Stimulated activated CD4-positive, alpha-beta T cell treated with anti-CD3 and anti-CD28 coated beads, Interleukin-15, amount 100 ng/mL, for 24 hours (primary cell): ENCODE measurements at regions not wholly inside any gene's neighbourhood (a gene's known extent, or its start where the extent isn't known, plus 50 kb on each side); places are given as distances from the start of the nearest gene placed in this dataset.

ENCODE experiments used
- DNase-seq: peaks from one replicate; pipeline ENCODE4 v3.0.0-alpha.2; 2020

DNA sequence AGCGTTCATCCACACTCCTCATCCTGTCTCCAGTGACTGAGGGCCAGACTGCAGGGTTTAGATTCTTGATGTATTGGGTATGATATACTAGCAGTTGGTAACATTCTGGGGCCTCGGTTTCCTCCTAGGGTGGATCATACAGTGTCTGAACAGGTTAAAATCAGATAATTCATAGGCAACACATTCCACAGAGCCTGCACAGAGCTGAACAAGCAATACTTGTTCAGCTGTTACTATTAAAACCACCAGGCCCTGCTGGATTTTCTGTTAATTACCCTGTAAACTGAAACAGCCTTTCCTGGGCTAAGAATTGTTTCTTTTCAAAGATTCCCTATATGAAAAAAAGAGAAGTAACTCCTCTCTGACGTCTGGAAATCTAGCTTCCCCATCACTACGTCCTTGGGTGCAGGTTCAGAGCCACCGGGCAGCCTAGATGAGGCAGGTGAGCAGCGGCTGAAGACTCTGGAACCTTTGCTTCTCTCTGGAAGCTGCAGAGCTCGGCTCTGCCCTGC lies 1313.5 kb upstream of the WWC1 start:
- no peak for DNase-seq

DNA sequence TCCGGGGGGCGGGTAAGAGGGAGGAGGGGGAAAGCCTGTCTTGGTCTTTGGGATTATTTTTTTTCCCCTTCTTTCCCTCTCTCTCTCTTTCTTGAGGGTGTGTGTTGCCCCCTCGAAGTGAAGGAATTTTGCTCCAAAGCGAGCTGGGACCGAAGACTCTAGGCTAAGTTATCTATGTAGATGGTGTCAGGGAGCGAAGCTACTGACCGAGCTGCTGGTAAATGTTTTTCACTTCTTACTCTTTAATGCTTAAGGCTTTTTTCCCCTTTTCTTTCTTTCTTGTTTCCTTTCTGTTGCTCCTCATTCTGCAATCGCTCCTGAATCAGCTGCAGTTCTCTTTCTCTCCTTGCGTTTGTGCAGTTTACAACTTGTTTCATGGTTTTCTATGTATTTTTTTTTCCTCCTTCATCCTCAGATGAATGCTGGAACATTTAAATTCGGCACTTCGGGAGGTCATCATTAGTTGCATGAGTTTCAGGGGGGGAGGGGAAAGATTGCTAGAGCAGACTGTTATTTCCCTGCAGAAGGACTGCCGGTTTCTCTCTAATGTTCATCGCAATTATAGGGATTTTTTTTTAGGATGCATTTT lies 1312.0 kb upstream of the WWC1 start:
- no peak for DNase-seq

DNA sequence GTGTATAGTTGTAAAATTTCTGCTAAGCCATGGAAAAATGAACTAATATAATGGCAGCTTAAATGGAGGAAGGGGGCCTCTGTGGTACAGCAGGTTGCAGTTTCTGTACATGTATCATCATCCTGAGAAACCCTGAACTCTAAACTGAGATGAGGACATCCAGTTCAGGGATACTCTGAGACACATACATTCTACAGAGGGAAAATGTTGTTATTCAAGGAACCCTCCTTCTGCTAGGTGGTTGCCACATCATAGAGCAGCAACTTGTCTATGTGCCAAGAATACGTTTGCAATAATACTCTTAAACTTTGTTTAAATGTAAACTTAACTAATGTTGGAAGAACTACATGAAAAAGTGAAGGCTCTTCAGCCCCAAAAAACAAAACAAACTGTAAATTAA lies 1310.8 kb upstream of the WWC1 start:
- DNase-seq = no peak

DNA sequence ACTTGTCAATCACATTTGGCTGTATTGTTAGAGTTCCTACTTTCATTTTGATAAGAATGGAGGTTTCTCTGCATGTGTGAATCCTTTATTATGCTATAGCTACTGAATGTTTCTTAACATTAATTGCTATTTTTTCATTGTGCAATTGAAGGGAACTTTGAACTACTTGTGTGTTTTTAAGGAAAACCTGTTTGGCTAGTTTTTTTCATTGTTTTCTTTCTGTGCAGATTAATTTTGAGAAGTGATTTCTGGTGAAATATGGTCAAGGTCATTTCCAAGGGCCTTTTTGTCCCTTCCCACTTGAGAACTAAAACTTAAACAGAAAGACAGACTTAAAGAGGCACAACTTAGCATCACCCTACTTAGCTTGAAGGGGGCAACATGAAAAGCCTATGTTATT lies 1309.2 kb upstream of the WWC1 start:
- DNase-seq = no peak

DNA sequence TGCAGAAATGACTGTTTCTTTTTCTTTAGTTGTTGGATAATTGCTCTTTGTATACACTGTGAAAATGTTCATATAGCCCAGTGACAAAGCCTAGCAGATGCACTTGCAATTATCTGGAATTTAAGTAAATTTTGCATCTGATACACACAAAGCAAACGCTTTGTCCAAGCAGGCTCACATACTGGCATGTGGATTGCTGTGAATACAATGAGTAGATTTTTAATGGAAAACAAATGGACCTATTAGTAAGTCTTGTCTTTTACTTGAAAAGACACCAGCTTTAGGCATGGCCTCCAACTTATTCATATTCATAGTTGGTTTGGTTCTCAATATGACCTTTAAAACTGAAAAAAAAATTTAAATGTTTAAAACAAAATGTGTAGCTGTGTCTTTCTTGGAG lies 1299.8 kb upstream of the WWC1 start:
- DNase-seq = no peak

DNA sequence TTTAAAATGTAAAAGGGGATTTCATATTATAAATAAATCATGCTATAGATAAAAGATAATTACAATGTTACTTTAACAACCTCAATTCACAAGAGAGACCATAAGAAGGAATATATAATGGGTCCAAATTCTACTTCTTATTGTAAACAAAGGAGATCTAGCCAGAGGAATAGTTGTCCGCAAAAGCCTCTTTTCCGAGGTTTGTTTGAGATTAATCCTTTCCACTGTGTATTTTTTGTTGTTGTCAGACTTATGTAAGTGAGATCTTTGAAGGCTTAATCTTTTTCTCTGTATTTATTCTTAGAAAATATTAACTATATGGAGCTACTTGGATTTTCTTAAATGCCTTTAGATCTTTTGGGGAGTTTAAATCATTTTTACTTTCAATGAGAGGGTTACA lies 1299.3 kb upstream of the WWC1 start:
- no peak for DNase-seq

DNA sequence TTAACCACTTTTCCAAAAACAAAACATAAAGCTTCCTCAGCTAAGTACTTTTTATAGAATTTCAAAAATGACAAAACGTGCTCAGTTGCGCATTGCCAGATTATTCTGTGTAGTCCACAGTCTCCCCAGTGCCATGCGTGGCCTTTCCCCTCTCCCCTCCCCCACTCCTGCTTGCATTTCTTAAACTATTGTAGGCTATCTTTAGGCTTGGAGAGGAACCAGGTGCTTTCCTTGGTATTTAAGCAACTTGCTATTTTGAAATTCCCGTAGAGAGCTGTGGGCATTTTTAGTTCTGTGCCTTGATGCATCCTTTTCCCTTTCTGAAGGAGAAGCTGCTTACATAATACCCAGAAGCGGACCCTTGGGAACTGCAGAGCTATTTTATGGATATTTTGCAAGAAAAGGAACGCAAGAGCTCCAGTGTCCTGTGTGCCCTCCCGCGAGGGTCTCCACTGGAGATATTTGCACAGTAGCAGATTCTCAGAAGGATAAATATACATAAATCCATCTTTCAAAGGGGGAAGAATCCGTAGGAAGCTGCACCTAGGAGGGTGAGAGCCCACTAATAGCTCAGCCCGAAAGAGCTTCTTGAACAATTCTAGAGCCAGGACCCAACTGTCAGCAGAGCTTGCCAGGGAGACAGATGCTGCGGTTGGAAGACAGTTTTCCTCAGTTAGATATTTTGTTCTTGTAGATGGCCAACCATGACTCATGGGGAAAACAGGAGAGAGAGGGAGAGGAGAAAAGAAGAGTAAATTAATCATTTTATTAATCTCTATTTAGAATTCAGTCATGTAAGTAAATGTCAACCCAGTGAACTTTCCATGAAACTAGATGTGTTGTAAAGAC lies 1298.3 kb upstream of the WWC1 start:
- DNase-seq = no peak

DNA sequence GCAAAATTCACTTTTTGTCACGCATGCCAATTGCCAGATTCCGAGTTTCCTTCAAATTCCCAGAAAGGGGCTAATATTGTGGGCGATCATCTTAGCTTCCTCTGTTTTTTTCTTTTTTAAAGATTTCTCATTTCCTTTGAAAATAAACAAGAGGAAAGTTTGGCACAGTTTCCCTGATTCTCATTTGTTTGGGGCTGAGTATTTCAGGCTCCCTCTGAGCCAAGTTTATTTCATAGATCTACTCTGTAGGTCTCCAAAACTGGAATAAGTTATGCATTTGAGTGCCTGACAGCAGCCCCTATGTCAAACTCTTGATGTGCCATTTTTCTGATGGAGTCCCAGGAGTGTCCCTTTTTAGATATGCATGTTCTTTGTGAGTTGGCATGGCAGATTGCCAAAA lies 1297.2 kb upstream of the WWC1 start:
- DNase-seq = no peak

DNA sequence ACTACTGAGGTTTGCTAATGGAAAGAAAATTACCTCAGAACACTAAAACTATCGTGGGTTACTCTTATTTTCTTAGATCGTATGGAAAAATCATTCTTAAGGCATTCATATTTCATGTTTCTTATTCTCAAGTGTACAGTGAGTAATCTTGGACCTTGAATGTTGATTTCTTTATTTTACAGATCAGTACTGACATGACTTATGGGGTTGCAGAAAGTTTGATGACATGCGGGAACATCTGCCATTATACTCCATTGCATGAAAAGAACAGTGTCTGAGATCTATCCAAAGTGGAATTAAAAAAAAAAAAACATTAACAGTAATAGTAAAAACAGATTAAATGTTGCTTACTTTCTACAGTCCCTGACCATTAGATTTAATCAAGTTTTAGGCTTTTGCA lies 1290.2 kb upstream of the WWC1 start:
- no peak for DNase-seq

DNA sequence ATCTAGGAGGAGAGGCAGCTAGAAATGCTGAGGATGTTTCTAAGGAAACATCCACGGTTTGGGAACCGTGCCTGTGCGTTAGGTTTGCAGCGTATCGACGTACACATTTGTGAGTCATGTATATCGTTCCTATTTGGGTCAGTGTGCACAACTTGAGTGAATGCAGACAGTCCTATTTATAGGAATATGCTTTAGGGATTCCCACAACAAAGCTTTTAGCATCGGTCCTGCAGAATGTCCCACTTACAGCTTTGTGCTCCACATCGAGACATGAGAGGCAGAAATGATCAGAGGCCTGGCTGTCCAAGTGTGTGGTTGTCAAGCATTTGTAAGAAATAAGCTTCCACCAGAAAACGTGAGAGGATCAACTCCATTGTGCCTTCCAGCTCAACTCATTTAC lies 1282.7 kb upstream of the WWC1 start:
- no peak for DNase-seq

DNA sequence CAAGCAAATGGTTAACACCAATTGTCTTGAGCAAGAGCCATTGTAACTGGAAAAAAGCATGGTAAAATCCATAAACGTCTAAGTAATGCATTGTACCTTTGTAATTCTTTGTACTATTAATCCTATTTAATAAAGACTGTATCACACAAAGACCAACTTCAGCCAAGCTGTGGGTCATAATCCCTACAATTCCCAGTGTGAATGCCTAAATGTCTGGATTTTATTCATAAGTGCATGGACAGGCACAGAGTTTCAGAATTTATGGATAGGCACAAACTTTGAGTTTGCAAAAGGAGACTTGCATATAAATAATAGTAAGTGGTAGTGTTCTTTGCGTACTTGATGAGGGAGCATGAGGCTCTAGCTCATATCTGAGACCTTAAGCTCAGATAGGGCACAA lies 1280.2 kb upstream of the WWC1 start:
- no peak for DNase-seq

DNA sequence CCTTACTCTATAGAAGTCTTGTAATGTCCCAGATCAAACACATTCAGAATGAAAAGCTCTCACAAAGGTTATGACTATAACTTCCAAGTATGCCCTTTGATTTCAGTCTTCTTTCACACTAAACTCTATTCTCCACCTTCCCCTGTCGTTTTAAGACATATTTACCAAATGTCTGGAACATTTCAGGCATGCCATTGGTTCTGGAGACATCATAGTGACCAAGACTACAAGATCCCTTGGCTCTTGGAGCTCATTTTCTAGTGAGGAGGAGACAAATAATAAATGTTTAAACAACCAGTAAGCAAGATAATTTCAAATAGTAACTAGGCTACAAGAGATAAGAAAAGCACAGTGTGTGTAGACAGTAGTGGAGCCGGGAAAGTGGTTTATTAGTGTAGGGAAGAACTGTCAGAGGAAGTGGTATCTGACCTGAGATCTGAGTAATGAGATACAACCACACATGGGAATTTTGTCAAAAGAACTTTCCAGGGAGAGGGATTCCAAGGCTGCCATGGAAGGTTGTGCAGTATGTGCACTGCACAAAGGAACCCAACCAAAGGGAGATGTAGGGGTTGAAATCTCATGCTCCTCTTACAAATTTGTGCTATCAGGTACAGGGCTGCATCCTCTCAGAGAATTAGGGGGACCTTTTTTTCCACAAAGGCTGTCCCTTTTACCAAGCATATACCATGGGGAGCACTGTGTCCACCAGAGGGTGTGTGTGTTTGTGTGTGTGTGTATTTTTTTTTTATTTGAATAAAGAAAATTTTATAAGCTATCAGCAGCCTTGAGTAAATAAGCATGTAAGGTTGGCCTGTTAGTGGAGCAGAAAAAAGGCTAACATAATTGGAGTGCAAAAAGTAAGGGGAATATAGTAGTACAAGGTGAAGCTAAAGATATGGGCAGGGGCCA lies 1279.1 kb upstream of the WWC1 start:
- DNase-seq = no peak

DNA sequence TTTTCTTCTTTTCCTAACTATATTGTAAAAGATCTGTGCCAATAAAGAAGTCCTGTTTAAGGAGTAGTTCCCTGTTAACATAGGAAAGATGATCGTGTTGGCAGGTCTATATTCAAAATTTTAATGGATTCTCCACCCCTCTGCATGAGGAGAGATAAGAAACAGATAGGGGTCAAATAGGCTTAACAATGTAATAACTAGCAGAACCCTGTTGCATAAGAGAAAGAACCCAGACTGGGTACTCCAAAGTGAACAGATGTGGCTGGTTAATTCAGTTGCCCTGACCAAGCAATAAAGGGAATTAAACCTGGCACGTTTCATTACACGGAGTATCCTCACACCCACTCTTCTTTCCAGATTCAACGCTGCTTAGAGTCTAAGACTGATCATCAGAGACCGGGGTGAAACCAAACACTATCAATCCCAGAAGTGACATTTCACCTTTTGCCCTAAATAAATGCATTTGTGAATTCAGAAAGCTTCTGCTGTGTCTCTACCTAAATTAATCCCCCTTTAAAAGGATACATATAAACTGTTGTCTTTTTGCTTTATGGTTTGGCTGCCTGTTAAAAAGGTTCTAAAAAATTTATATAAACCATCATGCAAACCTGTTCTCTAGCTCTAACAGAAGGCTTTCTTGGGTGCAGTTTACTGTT lies 1276.9 kb upstream of the WWC1 start:
- no peak for DNase-seq

DNA sequence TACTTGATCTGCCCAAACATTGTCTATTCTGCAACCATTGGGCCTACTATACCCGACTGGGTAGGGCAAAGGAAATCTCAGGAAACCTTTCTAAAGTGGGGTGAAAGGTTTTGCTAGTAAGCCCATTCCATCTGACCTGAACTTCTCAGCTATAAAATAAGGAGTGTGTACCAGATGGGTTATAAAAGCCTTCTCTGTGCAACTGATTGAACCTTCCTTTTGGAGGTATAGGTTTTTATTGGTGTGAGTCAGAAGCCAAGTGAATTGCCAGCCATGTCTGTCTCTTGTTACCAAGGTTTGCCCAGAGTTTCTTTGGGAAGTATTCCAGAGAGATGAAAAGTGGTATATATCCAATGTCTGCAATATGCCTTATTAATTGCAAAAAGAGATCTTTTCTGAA lies 1271.0 kb upstream of the WWC1 start:
- no peak for DNase-seq

DNA sequence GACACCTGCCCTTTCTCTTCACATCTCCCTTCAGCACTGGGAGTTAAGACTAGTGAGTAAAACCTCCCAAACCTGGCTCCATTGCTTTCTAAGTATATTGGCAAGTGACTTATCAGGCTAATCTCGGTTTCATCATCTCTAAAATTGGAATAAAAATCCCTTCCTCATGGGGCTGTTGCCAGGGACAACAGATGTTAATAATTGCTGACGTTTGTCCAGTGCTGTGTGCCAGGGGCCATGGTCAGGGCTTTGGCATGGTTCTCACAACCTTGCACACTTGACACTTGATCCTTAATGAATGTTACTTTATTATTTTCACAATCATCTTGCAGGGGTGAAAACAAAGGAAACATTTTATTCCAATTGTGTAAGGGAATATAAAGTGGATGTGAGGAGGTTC lies 1262.0 kb upstream of the WWC1 start:
- DNase-seq = no peak

DNA sequence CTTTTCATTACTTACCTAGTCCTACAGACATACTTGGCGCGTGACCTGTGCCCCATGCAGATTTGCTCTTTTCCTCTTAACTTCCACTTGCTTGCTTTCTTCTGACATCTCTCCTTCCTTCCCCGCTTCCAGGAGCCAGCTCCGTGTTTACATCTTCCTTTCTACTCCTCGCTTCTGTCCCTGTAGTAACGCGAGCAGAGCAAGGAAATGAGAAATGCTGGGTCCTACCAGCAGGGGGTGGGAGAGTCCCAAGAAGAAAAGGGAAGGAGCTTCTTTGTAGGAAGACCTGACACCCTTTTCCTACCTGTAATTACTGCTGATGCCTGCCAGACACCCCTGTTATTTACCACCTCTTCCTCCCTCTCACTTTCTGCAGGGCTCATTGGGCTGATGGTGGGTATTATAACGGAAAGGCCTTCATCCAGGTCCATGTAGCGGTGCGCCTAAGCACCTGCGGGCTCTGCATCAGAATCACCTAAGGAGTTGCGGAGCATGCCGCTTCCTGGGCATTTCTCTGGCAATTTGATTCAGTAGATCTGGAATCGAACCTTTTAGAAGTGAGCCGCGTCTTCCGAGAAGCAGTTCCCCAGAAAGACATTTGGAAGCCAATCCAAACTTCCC lies 1260.8 kb upstream of the WWC1 start:
- DNase-seq = no peak

DNA sequence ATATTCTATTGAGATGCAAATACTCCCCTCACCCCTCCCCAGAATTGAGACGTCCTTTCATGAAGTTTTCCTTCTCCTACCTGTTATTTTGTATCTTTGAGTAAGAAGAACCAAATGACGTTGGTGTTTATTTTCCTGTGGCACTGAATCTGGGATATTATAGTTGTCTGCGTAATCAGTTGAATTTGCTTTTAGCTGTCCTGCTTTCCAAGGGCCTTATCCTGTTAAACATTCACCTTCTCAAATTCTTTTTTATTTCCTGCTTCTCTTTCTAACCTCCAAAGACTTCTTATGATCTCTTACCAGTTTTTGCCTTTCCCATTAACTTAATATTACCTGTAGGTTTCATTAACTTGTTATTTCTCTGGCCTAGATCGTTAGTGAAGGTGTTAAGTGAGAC lies 1254.9 kb upstream of the WWC1 start:
- DNase-seq = no peak

DNA sequence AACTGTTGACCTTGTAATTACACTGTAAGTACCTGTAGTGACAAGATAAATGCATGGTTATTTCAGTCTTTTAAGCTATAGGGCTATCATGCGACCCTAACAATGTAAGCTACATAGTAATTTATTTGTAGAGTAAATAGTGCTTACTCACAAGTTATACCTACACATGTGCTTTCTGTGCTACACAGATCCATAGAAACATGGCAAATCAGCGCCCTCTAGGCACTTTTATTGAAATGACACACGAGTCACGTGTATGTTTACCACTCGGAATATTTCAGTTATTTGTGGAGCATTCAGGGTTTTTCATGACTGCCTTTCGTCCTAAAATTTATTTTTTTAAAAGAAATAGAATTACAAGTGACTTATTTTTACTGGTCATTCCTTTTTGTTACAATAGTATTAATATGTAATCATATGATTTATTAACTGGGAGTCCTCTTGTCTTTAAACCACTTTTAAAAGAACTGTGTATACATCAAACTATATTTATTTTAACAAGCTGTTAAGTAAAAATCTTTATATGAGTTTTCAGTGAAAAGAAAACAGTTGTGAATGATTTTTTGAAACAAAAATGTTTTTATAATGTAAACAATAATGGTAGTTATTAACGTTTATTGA lies 1242.3 kb upstream of the WWC1 start:
- DNase-seq = peak; percentile 2

DNA sequence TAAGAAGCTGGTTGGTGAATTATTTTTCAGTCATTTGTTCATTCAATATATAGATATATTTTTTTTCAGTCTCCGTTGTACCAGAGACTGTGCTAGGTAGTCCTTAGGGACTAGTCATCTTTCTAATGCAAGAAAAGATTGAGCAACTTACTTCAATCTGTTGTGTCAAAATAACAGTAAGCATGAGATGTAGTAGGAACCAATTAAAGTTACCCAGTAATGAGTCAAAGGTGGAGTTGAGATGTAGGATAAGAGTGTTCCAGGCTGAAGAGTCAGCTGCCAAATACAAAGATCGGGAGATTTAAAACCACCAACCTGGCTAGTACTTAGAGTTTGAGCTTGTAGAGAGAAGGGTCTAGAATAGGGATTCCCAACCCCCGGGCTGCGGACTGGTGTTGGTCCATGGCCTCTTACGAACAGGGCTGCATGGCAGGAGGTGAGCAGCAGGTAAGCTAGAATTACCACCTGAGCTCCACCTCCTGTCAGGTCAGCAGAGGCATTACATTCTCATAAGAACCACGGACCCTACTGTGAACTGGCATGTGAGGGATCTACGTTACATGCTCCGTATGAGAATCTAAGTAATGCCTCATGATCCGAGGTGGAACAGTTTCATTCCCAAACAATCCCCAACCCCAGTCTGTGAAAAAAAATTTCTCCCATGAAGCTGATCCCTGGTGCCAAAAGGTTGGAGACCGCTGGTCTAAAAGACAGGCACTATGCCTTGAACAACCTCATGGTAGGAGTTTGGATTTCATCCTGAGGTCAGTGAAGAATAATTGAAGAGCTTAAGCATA lies 1241.5 kb upstream of the WWC1 start:
- DNase-seq = no peak

DNA sequence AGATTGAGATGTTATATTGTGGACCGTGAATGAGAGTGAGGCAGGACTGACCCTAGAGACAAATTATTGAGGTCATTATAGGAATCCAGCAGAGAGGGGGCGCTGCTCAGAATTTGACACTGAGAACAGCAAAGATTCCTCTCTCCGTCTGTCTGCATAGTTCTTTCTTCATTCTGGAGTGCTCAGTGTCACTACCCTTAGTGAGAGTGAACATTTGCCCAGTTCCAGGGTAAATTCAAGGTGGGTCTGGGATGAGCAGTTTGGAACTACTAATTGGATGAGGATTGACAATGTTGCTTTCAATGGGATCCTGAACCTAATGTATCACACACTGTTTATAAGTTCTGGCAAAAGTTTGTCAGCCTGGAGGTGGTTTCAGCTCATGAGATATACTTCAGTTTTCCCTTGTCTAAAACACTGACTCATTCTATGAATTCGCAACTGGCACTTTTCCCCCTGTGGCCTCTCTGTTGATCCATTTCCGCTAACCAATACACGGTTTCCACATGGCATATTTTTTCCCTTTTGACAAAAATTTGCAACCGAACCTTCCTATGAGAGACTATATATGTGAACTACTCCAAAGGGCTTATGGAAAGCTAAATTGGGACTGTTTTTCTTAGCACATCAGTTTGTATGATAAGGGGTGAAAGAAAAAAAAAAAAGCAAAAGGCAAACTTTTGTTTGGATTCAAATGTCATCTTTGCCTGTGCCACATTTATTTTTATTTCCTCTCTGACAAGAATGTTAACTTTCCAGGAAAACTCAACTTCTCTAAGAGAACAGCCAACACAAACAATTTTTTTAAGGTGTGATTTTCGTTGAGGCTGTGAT lies 1240.7 kb upstream of the WWC1 start:
- DNase-seq = no peak
